ENCODE measurements at regions not wholly inside any gene's neighbourhood (a gene's known extent, or its start where the extent isn't known, plus 50 kb on each side); places are given as distances from the start of the nearest gene placed in this dataset.

GRCh38 chr6:49205526-49205925 is 257.5 kb downstream of the MMUT start:
- TF ChIP-seq CTCF (IDR thresholded peaks at IDR 0.05; ENCODE audit: low read depth, low read length, missing input control) (no peak), JUND (IDR thresholded peaks at IDR 0.05) (no peak), ZBTB33 (IDR thresholded peaks at IDR 0.05) (no peak), REST (IDR thresholded peaks at IDR 0.05) (no peak)

Measured in liver (tissue), 3 donors.